ENCODE measurements at regions not wholly inside any gene's neighbourhood (a gene's known extent, or its start where the extent isn't known, plus 50 kb on each side); places are given as distances from the start of the nearest gene placed in this dataset.

GRCh38 chr6:90982051-90982450 lies 395.2 kb upstream of the MAP3K7 start:
- TF ChIP-seq POLR2A (IDR thresholded peaks at IDR 0.05) (no peak), CTCF (IDR thresholded peaks at IDR 0.05) (no peak)
